ENCODE measurements at regions not wholly inside any gene's neighbourhood (a gene's known extent, or its start where the extent isn't known, plus 50 kb on each side); places are given as distances from the start of the nearest gene placed in this dataset.

DNA sequence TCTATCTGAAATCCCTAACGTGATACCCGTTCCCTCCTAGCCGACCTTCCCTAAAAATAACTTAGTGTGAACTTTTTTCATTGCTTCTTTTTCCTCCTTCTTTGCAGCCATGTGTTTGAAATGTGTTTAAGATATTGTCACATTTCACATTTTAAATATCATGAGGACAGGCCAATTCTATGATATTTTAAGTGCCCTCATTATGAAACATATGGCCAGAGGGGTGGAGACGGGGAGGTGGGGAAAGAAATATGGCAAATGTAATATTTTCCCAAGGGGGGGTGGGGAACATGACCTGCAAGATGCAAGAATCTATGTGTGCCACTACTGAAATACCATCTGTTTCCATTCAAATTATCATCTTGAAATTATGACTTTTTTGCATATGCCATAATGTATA lies 1039.2 kb downstream of the AGBL1 start:
- H3K4me1 ChIP-seq (ENCODE audit: control insufficient read depth, insufficient read depth, low read length): no peaks in the 10 kb centered on the region

DNA sequence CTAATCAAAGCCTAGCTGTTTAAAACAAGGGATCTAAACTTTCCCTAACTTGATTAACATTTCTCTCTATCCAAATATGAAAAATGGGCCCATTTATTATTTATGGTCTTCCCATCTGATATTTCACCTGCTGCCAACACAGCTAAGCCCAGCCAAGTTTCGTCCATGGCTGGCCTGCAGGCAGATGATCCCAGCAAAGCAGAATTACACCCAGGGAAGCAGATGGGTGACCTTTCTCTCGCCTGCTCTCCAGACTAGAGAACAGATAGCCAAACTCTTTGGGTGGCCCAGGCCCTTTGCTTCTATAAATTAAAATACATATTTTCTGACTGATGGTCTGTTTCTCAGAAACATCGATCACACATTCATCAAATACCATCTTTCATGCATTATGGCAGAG lies 1038.8 kb downstream of the AGBL1 start:
- H3K9me3 ChIP-seq (ENCODE audit: control insufficient read depth in 2 of 2, low read length in 2 of 2): no peaks in the 10 kb centered on the region
- no peak overlapping the region for H3K27ac ChIP-seq (ENCODE audit: low read length)
- H3K4me3 ChIP-seq (ENCODE audit: low read length in 2 of 2): no peak overlapping the region
- no peaks in the 10 kb centered on the region for H3K36me3 ChIP-seq (ENCODE audit: control insufficient read depth in 2 of 2, insufficient read depth in 2 of 2, low read length in 2 of 2)
- H3K27me3 ChIP-seq (ENCODE audit: control insufficient read depth in 1 of 2, insufficient read depth in 2 of 2, low read length in 2 of 2): no peaks in the 10 kb centered on the region
- H3K4me1 ChIP-seq (ENCODE audit: control insufficient read depth, insufficient read depth, low read length): no peaks in the 10 kb centered on the region
- no peak overlapping the region for H3K9ac ChIP-seq (ENCODE audit: low read length in 2 of 2)

More for the DNA sequence above, 1039.2 kb downstream of the AGBL1 start:
- Histone ChIP-seq H3K4me3 (ENCODE audit: low read length in 2 of 2) (no peak overlapping the region), H3K27me3 (ENCODE audit: control insufficient read depth in 1 of 2, insufficient read depth in 2 of 2, low read length in 2 of 2) (no peaks in the 10 kb centered on the region), H3K36me3 (ENCODE audit: control insufficient read depth in 2 of 2, insufficient read depth in 2 of 2, low read length in 2 of 2) (no peaks in the 10 kb centered on the region), H3K9me3 (ENCODE audit: control insufficient read depth in 2 of 2, low read length in 2 of 2) (no peaks in the 10 kb centered on the region), H3K27ac (ENCODE audit: low read length) (no peak overlapping the region), H3K9ac (ENCODE audit: low read length in 2 of 2) (no peak overlapping the region)

GRCh38 chr15:87115795-87116194 lies 1036.1 kb downstream of the AGBL1 start:
- Histone ChIP-seq H3K27me3 (ENCODE audit: control insufficient read depth in 1 of 2, insufficient read depth in 2 of 2, low read length in 2 of 2) (no peaks in the 10 kb centered on the region), H3K9me3 (ENCODE audit: control insufficient read depth in 2 of 2, low read length in 2 of 2) (no peaks in the 10 kb centered on the region), H3K4me1 (ENCODE audit: control insufficient read depth, insufficient read depth, low read length) (no peaks in the 10 kb centered on the region), H3K36me3 (ENCODE audit: control insufficient read depth in 2 of 2, insufficient read depth in 2 of 2, low read length in 2 of 2) (no peaks in the 10 kb centered on the region), H3K9ac (ENCODE audit: low read length in 2 of 2) (no peak overlapping the region), H3K27ac (ENCODE audit: low read length) (no peak overlapping the region), H3K4me3 (ENCODE audit: low read length in 2 of 2) (no peak overlapping the region)

DNA sequence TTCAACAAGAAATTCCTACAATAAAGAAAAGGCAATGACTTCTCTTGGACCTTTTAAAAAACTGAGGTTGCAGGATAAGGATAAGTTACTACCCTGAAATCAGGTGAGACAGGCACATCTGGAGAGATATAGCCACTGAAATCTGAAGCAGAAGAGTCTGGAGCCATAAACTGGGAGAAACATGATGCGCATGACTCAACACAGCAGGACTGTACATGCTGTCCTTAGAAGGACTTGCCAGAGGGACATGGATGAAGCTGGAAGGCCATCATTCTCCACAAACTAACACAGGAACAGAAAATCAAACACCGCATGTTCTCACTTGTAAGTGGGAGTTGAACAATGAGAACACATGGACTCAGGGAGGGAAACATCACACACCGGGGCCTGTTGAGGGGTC lies 1020.2 kb downstream of the AGBL1 start:
- H3K27ac ChIP-seq (ENCODE audit: low read length): no peak overlapping the region
- H3K9ac ChIP-seq (ENCODE audit: low read length in 2 of 2): no peak overlapping the region
- no peaks in the 10 kb centered on the region for H3K36me3 ChIP-seq (ENCODE audit: control insufficient read depth in 2 of 2, insufficient read depth in 2 of 2, low read length in 2 of 2)
- H3K9me3 ChIP-seq (ENCODE audit: control insufficient read depth in 2 of 2, low read length in 2 of 2): peaks cover 0 to 9% of the 10 kb centered on the region in 2 donors
- no peak overlapping the region for H3K4me3 ChIP-seq (ENCODE audit: low read length in 2 of 2)
- no peaks in the 10 kb centered on the region for H3K4me1 ChIP-seq (ENCODE audit: control insufficient read depth, insufficient read depth, low read length)
- no peaks in the 10 kb centered on the region for H3K27me3 ChIP-seq (ENCODE audit: control insufficient read depth in 1 of 2, insufficient read depth in 2 of 2, low read length in 2 of 2)

DNA sequence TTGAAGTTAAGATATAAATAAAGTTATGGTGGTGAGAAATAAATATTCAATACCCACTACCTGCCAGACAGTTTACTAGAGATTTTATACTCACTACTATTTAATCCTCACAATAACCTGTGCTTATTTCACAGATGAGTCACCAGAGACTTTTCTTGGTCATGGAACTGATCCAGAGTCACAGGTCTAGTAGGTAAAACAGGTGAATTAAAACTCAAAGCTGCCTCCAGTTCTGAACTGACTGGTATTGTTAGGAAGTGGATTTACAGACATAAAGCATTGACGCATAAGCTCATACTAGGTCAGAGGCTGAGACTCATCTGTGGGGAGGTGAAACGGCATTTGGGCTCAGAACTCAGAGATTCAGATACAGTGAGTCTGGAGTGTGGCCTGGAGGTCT lies 1009.9 kb downstream of the AGBL1 start:
- no peaks in the 10 kb centered on the region for H3K36me3 ChIP-seq (ENCODE audit: control insufficient read depth in 2 of 2, insufficient read depth in 2 of 2, low read length in 2 of 2)
- H3K27me3 ChIP-seq (ENCODE audit: control insufficient read depth in 1 of 2, insufficient read depth in 2 of 2, low read length in 2 of 2): no peaks in the 10 kb centered on the region
- no peak overlapping the region for H3K27ac ChIP-seq (ENCODE audit: low read length)
- no peaks in the 10 kb centered on the region for H3K9me3 ChIP-seq (ENCODE audit: control insufficient read depth in 2 of 2, low read length in 2 of 2)
- no peaks in the 10 kb centered on the region for H3K4me1 ChIP-seq (ENCODE audit: control insufficient read depth, insufficient read depth, low read length)
- H3K4me3 ChIP-seq (ENCODE audit: low read length in 2 of 2): no peak overlapping the region
- no peak overlapping the region for H3K9ac ChIP-seq (ENCODE audit: low read length in 2 of 2)

DNA sequence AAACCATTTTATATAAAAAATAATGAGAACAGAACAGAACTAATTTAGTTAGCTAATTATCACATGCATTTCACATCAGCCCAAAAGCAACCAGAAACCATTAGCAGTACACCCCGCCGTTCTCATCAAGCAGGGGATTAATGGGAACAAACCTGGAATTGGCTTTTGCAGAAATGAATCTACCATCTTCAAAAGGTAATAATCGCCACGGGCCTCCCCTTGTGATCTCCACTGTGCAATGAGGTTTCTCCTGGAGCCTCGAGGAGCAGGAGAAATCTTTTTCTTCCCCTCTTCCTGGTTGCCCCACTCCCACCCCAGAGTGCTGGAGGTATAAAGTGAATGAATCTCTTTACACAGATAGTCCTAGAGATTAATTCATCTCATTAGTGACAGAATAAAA lies 1003.5 kb downstream of the AGBL1 start:
- Histone ChIP-seq H3K4me3 (ENCODE audit: low read length in 2 of 2) (no peak overlapping the region), H3K9me3 (ENCODE audit: control insufficient read depth in 2 of 2, low read length in 2 of 2) (no peaks in the 10 kb centered on the region), H3K27ac (ENCODE audit: low read length) (no peak overlapping the region), H3K9ac (ENCODE audit: low read length in 2 of 2) (no peak overlapping the region), H3K27me3 (ENCODE audit: control insufficient read depth in 1 of 2, insufficient read depth in 2 of 2, low read length in 2 of 2) (no peaks in the 10 kb centered on the region), H3K4me1 (ENCODE audit: control insufficient read depth, insufficient read depth, low read length) (no peaks in the 10 kb centered on the region), H3K36me3 (ENCODE audit: control insufficient read depth in 2 of 2, insufficient read depth in 2 of 2, low read length in 2 of 2) (no peaks in the 10 kb centered on the region)

DNA sequence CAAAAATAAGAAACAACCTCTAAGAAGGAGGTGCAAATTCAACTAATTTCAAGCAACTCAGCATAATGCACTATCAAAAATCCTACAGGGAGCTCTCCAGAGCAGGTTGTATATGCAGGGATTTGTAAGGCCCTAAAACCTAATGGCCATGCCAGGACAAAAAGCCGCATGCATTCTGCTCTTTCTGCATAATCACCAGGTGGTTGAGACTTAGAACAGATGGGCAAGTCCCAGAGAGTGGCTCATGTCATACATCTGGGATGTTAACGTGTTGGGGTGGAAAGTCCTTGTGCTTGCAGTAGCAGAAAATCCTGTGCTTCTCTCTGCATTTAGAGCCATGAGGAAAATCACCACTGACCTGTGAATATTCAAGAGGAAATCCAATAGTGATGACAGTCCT lies 1002.9 kb downstream of the AGBL1 start:
- no peaks in the 10 kb centered on the region for H3K4me1 ChIP-seq (ENCODE audit: control insufficient read depth, insufficient read depth, low read length)
- no peak overlapping the region for H3K4me3 ChIP-seq (ENCODE audit: low read length in 2 of 2)
- H3K27ac ChIP-seq (ENCODE audit: low read length): no peak overlapping the region

GRCh38 chr15:87080547-87080946 lies 1000.9 kb downstream of the AGBL1 start:
- Histone ChIP-seq H3K27ac (ENCODE audit: low read length) (no peak overlapping the region), H3K4me3 (ENCODE audit: low read length in 2 of 2) (no peak overlapping the region), H3K27me3 (ENCODE audit: control insufficient read depth in 1 of 2, insufficient read depth in 2 of 2, low read length in 2 of 2) (no peaks in the 10 kb centered on the region)

More for the DNA sequence above, 1002.9 kb downstream of the AGBL1 start:
- Histone ChIP-seq H3K9me3 (ENCODE audit: control insufficient read depth in 2 of 2, low read length in 2 of 2) (no peaks in the 10 kb centered on the region), H3K27me3 (ENCODE audit: control insufficient read depth in 1 of 2, insufficient read depth in 2 of 2, low read length in 2 of 2) (no peaks in the 10 kb centered on the region), H3K36me3 (ENCODE audit: control insufficient read depth in 2 of 2, insufficient read depth in 2 of 2, low read length in 2 of 2) (no peaks in the 10 kb centered on the region), H3K9ac (ENCODE audit: low read length in 2 of 2) (no peak overlapping the region)

More at GRCh38 chr15:87080547-87080946, 1000.9 kb downstream of the AGBL1 start:
- no peaks in the 10 kb centered on the region for H3K36me3 ChIP-seq (ENCODE audit: control insufficient read depth in 2 of 2, insufficient read depth in 2 of 2, low read length in 2 of 2)
- H3K4me1 ChIP-seq (ENCODE audit: control insufficient read depth, insufficient read depth, low read length): no peaks in the 10 kb centered on the region
- no peaks in the 10 kb centered on the region for H3K9me3 ChIP-seq (ENCODE audit: control insufficient read depth in 2 of 2, low read length in 2 of 2)
- H3K9ac ChIP-seq (ENCODE audit: low read length in 2 of 2): no peak overlapping the region
